Islet precursor cell (in vitro differentiated cells): ENCODE measurements at regions not wholly inside any gene's neighbourhood (a gene's known extent, or its start where the extent isn't known, plus 50 kb on each side); places are given as distances from the start of the nearest gene placed in this dataset.

Experiments
- DNase-seq: peaks from one replicate; pipeline ENCODE4 v3.0.0-alpha.2; 2018

DNA sequence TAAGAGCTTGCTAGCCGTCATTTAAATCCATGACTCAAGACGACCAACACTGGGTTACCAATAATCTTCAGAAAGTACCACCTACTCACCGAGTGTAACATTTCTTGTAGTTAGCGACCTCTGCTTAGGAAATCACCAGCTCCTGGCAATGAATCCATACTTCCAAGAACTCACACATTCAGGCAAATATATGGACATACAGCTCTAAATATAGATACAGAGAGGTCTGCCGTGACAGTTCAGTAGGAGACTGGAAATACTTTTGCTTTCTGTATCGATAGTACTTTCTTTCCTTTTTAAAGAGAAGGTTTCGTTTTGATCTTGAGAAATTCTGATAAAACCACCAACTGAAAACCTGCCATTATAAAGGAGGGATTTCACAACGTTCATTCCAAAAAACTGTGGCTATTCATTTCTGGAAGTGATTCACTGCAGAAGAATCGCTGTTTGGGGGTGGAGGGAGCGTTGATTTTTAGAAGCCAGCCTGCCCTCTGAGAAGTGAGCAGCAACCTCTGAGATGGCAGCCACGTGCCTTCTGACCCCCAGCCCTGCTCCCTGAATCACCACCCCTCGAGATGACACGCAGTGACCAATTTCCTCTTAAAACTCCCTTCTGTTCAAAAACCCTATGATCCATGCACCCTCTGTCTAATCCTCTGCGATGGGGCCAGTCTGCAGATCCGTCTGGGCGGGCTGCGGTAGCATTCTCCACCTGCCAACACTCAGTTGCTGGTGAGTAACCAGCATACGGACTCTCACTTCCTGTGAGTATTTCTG is 179.0 kb upstream of the KLF14 start:
- DNase-seq = peak; percentile 90

DNA sequence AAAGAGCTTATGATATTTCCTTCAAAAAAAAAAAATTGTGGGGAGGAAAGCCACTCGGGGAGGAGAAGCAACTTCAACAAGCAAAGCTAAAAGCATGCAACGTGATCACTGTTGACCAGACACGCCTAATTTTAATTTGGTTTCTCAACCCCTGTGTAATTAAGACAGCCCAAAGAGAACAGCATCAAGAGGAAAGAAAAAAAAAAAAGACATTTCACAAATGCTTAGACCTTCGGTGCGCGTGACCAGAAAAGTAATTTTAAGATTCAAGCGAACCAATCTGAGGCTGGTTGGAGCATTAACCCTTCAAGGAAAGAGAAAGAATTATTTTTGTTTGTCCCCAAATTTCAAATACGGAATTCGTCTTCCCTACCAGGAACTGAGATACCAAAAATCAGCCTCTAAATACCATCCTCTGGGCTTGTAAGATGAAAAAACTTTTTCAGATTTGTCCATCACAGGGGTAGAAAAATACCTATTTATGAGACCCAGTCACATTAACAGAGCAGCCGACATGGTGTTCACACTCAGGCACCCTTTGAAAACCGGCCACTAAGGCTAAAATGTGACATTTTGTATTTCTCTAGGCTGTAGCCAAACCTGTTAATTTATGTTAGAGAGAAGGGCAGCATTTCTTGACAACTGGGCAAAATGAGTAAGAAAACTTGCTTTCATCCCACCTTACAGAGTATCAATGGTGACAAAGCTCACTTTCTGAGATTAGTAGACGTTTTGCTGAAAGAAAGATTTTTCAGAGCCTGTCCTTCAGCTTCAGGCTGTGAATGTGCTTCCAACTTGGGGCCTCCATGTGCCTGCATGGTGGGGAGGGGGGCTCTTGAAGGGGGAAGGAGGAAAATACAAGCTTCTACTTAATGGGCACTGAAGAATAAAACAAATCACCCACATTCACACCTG is 179.9 kb upstream of the KLF14 start:
- DNase-seq = no peak

DNA sequence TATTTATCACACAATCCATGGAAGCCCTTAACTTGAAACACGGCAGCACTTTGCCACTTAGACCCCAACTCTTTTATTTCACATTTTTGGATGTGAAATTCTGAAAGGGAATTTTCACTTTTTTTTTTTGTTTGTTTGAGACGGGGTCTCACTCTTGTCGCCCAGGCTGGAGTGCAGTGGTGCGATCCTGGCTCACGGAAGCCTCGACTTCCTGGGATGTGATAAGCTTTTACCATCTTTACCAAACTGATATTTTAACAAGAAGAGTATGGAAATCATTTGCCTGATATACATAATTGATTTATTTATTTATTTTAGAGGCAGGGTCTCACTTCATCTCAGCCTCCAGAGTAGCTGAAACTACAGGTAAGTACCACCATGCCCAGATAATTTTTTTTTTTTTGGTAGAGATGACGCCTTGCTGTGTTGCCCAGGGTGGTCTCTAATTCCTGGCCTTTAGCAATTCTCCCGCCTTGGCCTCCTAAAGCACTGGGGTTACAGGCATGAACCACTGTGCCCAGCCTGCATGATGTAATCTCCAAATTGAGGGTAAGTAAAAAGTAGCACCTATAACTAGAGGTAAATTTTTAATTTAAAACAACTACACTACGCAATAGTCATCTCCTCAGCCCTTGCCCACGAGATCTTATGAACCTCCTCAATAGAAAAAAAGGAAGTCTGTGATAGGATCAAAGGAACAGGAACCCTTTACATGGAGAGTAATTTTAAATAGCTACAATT is 180.7 kb upstream of the KLF14 start:
- no peak for DNase-seq

DNA sequence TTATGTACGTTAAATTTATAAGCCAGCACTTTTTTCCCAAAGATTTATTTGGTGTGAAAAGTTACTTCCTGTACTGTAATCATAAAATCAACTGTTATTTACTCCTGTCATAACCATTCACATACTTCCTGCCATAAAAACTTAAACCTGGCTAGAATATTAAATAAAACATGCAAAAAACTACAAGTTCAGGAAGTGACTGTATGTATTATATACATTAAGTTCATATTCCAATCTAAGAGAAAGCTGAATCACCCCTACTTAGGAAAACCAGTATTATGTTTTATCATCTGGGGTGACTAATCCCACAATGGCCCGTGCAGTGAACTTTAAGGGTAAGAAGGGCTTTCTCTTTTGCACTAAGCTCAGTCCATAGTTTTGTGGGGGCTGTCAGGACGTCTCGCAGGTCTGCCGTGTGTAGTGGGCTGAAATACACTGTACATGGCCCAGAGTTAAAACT is 183.7 kb upstream of the KLF14 start:
- no peak for DNase-seq

DNA sequence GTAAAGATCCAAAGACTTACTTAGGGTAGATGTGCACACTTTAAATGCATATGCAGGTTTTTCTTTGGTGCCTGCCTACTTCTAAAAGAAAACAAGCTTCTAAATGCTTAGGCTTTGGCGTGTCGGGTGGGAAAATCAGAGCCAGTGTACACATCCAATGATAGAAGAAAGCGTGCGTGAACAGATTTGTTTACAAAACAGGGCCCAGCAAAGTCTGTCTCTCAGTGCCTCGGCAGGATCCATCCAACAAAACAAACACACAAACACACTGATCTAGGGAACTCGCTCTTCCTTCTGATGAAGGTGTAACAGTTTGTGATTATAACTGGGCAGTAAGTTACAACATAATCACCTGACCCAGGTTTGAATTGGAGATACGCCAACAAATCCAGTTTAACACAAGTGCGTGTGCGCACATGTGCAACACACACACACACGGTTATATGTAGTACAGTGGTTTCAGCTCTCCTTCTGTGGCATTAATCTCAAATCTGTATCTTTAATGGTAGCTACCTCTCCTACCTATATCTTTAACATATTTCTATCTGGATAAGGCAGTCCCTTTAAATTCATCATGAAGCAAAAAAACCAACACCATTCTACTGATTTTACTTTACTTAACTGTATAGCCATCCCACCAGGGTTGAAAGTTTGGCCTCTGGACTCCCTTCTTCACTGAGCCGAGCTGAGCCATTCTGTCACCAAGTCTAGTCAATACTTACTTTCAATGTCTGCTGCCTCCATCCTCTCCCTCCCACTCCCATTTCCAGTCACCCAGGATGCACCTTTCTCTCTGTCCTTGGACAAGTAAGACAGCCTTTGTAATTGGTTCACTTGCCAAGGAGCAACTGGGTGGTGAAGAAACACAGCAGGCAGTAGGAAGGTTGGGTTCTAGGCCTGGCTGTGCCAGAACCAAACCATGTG is 184.4 kb upstream of the KLF14 start:
- no peak for DNase-seq

DNA sequence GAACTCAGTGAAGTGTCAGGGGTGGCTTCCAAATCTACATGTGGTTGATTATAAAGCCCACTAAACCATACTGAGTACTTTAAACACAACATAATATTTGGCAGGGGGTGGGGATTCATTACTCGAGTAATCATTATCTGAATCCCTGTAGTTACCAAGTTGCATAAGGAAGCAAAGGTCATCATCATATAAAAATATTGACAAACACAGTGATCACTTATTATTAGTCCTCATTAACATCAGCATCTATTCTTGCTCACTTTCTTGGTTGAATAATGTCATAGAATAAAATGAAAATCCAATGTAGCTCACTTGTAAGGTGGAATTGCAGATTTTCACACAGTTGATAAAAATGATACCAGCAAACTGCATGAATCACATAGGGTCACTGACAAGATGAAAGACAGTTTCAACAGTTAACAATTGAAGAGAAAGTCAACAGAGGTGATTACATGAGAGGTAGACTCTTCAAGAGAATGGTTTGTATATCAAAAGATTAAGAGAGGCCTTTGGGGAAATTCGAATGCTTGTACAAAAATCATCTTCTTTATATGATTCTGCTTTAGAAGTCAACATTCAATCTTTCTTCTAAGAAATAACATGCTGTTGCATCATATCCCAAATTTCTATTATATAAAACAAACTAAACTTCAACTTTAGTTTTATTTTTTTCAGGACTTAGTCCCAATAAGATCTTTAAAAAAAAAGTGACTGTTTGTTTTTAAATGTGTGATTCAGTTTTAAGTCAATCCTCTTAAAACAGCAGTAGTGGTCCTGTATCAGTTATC is 185.5 kb upstream of the KLF14 start:
- no peak for DNase-seq

DNA sequence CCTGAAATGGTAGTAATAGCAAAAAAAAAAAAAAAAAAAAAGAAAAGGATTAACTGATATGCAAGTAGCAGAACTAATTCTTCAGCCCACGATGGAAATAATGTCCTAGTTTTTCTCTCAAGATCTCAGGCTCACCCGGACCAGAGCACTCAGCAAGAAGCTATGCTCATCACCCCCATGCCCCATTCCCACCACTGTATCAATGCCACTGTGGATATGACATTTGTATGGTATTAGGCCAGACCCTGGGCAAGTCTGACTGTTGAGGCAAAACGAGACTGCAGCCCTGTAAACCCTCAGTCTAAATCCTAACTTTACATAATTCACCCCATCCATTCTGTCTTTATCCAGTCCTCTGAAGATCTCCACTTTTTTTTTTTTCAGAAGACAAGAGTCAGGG is 186.1 kb upstream of the KLF14 start:
- DNase-seq = no peak

DNA sequence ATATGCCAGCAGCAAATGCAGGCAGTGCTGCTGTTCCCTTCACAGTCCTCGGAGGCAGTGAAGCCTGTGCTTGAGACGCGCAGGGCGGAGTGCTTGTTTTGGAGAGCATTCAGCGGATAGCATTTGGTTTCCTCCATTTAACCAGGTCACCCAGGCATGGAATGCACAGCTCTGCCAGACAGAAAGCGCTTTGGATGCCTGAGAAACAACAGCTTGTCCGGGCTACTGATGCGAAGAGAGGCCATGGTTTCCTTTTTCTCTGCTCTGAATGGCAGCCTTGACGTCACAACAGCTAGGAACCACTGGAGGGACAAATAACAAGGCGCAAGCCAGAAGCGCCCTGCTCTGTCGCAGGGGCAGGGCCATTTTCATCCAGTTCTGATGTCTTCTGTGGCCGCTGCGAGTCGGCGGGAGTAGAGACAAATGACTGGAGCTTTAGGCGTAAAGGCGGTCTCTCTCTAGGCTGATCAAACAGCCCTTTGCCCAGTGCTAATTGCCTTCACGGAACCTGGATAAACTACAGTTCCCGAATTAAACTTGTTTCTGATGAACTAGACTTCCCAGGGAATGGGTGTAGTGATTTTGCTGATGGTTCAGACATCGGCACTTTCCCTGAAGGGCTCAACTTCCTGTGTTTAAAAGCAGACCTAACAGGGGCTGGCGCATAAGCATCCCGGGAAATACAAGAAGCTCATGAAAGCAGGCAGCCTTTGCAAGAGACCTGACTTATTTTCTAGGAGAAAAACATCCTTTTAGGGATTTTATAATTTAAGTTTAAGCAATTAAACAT is 187.6 kb upstream of the KLF14 start:
- no peak for DNase-seq

DNA sequence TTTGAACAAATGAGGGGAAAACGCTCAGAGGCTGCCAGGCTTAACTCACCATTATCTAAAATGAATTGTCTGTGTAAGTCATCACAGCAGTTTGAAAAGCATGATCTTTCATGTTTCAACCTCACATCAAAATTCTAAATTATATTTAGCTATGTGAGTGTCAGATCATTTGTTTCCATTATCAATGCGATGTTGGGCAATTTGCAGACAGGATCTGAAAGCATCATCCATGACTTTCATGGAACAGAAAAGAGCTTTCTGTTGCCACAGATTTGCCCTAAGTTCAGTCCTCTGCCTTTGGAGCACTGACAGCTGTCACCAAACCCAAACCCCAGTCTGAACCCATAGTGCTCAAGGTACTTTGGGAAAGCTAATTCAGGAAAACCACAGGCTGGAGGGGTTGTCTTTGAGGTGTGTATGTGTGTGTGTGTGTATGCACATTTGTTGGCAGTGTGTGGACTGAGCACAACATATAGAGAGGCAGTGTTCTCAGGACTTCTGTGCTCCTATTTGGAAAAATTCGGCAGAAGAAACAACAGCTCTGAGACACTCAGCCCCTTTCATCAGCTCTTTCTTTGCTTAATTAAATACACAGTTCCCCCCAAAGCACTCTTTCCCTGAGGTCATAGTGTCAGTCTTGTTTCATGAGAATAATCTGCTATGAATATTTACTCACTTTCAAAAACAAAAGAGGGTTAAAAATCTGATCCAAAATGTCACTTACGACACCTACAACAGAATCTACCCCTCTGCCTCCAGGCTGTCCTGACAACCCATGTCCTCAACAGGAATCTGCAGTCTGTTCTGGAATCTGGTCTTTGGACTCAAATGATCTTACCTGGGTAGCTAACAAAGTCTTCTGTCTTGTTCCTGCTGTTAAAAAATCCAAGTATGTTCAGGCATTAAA is 188.5 kb upstream of the KLF14 start:
- no peak for DNase-seq

DNA sequence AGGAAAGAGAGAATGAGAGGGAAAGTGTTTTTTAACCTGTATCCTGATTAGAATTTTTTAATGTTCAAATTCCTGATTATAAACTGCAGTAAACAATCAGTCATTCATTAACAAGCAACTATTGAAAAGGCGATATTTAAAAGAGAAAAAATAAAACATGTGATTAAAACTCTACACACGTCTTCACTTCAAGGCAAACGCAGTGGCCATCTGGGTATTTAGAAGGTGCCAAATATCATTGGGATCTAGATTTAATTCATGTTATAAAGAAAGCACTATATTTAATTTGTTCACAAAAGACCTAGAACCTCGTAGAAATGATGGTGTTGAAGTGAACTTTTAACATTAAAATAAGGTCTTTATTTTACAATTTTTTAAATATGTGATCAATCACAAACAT is 189.4 kb upstream of the KLF14 start:
- DNase-seq = no peak

DNA sequence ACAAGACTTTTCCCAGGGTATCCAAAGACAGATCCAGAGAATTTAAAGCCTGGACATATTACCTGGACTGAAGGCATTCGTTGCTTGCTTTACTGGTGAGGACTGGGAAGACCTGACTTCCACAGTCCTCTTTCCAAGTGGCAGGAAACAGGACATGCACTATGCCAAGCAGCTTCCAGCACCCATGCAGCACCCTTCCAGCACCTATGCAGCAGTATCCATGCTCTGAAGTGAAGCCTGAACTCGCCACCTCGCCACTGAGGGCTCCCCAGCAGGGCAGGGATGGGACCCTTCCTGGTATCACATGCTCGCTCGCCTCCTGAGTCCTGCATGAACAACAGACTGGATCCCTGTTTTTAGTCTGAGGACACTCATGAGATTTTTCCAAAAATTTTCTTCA is 189.9 kb upstream of the KLF14 start:
- no peak for DNase-seq

DNA sequence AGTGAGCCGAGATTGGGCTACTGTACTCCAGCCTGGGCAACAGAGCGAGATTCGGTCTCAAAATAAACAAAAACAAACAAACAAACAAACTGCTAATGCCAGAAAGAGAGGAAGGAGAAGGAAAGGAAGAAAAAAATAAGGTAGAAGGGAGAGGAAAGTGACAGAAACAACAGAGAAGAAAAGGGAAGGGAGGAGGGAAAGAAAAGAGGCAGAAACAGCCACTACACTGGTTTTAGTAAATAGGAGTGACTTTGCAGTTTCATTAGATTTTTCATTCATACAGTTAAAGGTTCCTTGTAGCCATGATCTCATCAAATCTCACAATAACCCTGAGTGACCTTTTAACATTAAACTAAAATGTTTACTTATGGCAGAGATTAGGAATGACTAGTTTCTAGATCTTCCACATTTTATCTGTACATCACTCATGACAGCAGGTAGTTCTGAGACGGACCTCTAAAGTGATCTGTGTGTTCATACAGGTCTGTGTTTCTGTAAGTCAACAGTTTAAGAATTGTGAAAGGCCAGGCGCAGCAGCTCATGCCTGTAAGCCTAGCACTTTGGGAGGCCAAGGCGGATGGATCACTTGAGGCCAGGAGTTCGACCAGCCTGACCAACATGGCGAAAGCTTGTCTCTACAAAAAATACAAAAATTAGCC is 191.3 kb upstream of the KLF14 start:
- DNase-seq = no peak

DNA sequence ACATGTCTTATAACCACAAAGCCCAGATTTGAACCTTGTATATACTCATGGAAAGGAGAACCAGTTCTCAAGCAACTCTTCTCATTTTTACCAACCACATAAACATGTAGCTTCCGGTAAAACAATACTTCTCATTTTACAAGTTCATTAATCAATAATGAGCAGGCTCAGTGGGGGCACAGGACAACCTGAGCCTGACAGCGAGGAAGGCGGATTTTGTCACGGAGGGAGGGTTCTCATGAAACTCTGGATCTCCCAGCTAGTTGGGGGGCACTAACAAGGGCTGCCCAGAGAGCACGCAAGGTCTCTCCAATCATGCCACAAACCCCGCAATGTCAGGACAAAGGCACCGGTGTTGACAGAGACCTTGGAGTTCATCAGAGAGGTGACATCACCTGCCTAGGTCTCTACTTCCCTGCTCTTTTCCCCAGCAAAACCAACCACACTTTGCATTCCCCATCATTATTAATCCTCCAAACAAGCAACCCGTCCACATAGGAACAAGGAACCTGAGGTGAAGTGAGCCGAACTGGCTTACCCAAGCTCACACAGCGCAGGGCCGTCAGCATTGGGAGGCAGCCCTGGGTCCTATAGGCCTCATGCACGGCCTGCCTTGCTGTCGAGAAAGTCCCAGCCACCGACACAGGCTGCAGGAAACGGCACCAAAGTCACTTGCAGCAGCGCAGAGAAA is 192.1 kb upstream of the KLF14 start:
- DNase-seq = no peak

DNA sequence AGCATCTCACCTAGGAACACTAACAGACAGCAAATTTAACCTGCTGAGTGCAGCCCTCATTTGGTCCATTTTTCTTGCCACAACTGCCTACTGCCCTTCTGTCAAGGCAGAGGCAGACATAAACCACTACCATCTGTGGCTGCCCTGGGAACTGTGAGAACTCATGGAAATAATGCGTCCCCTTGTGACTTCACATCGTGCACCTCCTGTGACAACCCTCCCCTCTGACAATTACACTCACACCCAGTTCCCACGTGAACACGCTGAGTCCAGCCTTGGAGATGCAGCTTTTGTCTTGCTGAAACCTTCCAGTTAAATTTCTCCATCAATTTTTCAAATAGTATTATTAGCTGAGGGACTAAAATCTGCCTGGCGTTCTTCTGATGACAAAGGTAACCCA is 193.1 kb upstream of the KLF14 start:
- no peak for DNase-seq

DNA sequence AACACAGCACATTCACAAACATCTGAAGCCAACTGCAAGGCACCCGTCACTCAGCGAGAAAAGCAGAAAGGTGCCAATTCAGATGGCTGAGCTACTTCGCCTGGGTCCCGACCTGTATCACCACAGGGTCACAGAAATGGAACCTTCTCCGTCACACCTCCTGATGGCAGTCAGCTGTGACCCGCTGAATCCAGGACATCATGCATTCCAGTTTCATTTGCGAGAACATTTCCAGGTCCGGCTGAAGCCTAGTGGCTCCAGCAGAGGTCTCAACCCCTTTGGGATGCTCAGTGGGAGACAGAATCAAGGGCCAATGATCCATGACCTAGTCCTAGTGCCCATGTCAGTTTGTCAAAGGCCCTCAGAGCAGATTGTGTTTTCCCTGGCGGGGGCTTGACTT is 193.6 kb upstream of the KLF14 start:
- DNase-seq = no peak

DNA sequence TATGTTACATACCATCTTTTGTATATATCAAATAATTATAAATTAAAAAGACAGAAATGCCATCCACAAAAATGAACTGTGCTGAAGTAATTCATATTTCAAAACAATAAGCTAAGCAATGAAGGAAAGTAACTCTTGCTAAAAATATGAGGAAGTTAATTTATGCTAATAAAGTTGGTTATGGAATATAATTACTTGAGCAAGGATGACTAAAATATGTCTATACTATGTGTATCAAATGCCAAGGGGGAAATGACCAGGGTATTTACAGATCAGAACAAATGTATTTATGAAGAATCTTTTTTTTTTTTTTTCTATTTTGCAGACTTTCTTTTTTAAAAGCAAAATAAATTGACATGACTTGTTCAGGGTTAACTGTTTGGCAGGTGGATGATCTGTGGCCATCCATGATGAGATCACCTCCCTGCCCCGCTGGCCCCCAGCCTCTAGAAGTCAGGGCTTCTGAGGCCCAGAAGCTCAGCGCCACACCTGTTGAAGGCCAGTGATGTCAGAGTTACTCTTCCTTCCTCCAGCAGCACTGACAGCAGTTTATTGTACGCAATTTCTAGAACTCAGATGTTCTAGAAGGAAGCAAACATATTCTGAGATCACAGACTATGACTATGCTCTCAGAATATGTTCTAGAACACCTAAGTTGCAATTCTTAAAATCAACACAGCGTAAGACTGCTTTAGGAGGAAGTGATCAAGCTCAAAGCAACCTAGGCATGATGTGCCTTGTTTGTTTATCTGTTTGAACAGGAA is 196.1 kb upstream of the KLF14 start:
- DNase-seq = no peak

DNA sequence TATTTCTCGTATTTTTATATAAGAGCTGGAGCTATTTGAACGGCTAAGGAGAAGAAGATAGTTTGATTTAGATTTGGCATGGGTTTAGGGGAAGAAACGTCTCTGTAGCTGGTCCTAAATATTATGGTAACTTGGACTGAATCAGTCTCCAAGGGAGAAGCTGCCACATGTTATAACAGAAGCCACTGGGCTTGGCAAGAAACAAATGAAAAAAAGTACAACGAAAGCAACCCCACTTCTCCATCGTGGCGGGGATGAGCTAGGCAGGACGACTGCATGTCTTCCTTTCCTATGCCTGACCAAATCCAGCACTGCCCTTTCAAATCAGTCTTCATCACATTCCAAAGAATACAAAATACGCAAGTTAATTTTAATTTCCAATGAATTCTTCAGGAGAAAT is 196.7 kb upstream of the KLF14 start:
- DNase-seq = no peak

DNA sequence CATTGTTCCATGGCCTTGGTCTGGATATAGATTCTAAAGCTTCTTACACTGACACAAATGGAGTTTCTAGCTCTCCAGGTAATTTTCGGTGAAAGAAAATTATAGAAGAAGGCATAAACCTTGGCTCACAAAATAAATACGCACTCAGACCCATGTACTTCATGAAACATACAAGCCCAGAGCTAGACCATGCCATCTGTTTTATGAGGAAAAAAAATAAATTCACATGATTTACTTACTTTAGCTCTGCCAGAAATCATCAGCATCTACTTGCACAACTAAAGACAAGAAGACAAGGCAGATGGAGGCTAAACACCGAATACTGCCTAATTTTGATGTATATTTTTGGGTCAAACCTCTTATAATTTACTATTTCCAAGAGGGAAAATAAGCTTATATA is 197.4 kb upstream of the KLF14 start:
- DNase-seq = no peak
